Fibroblast of lung (primary cell): ENCODE measurements at regions not wholly inside any gene's neighbourhood (a gene's known extent, or its start where the extent isn't known, plus 50 kb on each side); places are given as distances from the start of the nearest gene placed in this dataset.
"Not testable (repeated sequence)": the region's sequence is repeated elsewhere in the genome, so short reads cannot be mapped to it uniquely, and the experiment has no call there.

Experiments
- DNase-seq, 2 donors: peaks; one replicate each; pipeline versions ENCODE4 v3.0.0 to v3.0.0-alpha.2; 2010; ENCODE audit warnings: low read depth in 2 of 2
- H2AFZ ChIP-seq: 2 replicates; pipeline ENCODE4 v1.5.1; 2012; ENCODE audit warnings: low read length, control low read depth, inconsistent platforms
- H3K27ac ChIP-seq: 2 replicates; pipeline ENCODE4 v1.5.1; 2011; ENCODE audit warnings: low read length, control low read depth; ENCODE audit not compliant: insufficient read depth
- H3K27me3 ChIP-seq: 2 replicates; pipeline ENCODE4 v1.5.1; 2011; ENCODE audit warnings: mild to moderate bottlenecking, low read length; ENCODE audit not compliant: control insufficient read depth, insufficient read depth
- H3K36me3 ChIP-seq: 2 replicates; pipeline ENCODE4 v1.5.1; 2011; ENCODE audit warnings: low read length; ENCODE audit not compliant: control insufficient read depth, insufficient read depth
- H3K4me1 ChIP-seq: 2 replicates; pipeline ENCODE4 v1.5.1; 2011; ENCODE audit warnings: low read length; ENCODE audit not compliant: control insufficient read depth, insufficient read depth; ENCODE audit errors: extremely low read depth
- H3K4me2 ChIP-seq: 2 replicates; pipeline ENCODE4 v1.5.1; 2011; ENCODE audit warnings: low read length, control low read depth; ENCODE audit not compliant: insufficient read depth; ENCODE audit errors: extremely low read depth
- H3K4me3 ChIP-seq, 4 experiments: fragments of 200-600 bp in 1 of 4; sonication (generic) in 1 of 4; replicated peaks in 1 of 4; 2 replicates each; pipeline ENCODE4 v1.5.1; 2011 to 2016; ENCODE audit warnings: low read length in 4 of 4, low read depth in 3 of 4, mild to moderate bottlenecking in 3 of 4, control low read depth in 2 of 4, inconsistent platforms in 1 of 4, mixed read lengths in 1 of 4; ENCODE audit not compliant: insufficient read depth in 1 of 4; ENCODE audit errors: control extremely low read depth in 1 of 4
- H3K79me2 ChIP-seq: 2 replicates; pipeline ENCODE4 v1.5.1; 2012; ENCODE audit warnings: mild to moderate bottlenecking, low read length, inconsistent platforms; ENCODE audit not compliant: control insufficient read depth, insufficient read depth
- H3K9ac ChIP-seq: 2 replicates; pipeline ENCODE4 v1.5.1; 2011; ENCODE audit warnings: mild to moderate bottlenecking, low read length, control low read depth; ENCODE audit not compliant: insufficient read depth
- H3K9me3 ChIP-seq: 2 replicates; pipeline ENCODE4 v1.5.1; 2012; ENCODE audit warnings: low read depth, low read length; ENCODE audit not compliant: control insufficient read depth, insufficient read depth
- H4K20me1 ChIP-seq: 2 replicates; pipeline ENCODE4 v1.5.1; 2011; ENCODE audit warnings: low read length; ENCODE audit not compliant: control insufficient read depth, insufficient read depth; ENCODE audit errors: extremely low read depth
- EZH2 ChIP-seq: IDR thresholded peaks from 2 replicates; pipeline ENCODE4 v1.5.1; 2012; ENCODE audit warnings: low read length, control low read depth, mild to moderate bottlenecking; ENCODE audit errors: missing control alignments
- TF ChIP-seq, protein P1 (sequence below), 2 donors: IDR thresholded peaks in 1 of 2; conservative IDR thresholded peaks in 1 of 2; 1 replicate in 1 of 2; 2 replicates in 1 of 2; pipeline ENCODE4 v1.5.1; 2011 to 2012; ENCODE audit warnings: low read length in 2 of 2, control low read depth in 1 of 2, inconsistent platforms in 1 of 2, low read depth in 1 of 2, mild to moderate bottlenecking in 1 of 2

DNA sequence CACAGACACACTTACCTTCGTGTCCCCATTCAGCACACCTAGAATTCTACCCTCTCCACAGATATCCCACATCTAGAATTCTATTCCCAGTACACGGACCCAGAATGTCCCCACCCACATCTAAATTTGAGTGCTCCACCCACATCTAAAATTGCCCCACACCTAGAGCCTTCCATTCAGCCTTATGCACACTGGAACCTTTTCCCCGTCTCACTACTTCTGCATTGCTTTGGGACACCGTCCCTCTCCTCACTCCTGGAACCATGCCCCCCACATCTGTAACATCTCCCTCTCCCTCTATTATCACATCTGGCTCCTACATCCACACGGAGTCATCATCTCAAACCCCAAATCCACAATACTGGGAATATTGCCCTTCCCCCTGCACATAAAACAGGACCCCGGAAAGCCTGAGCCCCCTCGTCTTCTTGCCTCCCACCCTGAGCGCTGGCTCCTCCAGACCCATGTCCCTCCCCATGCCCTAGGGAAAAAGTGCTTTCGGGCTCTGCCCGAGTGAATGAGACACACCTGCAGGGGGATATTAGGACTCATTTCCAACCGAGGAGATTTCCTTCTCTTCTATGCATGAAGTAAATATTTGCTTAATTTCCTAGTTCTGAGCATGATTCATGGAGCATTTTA, 125.8 kb upstream of the UNC5B start:
- H3K4me3 ChIP-seq = no peak overlapping the region
- H3K27me3 ChIP-seq = no peaks in the 10 kb centered on the region
- no peak for TF ChIP-seq EZH2
- no peaks in the 10 kb centered on the region for H3K36me3 ChIP-seq
- no peaks in the 10 kb centered on the region for H3K9me3 ChIP-seq
- no peak for DNase-seq
- no peak overlapping the region for H3K9ac ChIP-seq
- H3K4me1 ChIP-seq = no peaks in the 10 kb centered on the region
- H4K20me1 ChIP-seq = no peaks in the 10 kb centered on the region
- no peak overlapping the region for H3K4me2 ChIP-seq
- no peaks in the 10 kb centered on the region for H3K79me2 ChIP-seq
- no peak overlapping the region for H2AFZ ChIP-seq
- H3K27ac ChIP-seq = no peak overlapping the region

DNA sequence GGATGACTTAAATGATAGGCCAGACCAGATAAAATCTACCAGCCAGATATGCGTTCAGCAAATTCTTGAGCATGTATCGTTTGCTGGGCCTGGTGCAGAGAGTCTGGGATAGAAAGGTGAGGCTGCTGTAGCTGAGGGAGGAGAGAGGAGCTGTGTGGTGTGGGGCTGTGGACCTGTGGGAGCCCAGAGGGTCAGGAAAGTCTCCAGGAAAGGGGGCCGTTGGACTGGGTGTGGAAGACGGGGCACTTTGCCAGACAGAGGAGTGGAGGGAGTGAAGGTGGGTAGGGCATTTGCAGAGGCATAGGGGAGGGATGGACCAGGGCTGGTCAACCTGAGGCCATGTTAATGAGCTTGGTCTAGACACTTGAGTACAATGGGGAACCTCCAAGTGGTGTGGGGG, 124.7 kb upstream of the UNC5B start:
- no peak overlapping the region for H3K27ac ChIP-seq
- no peaks in the 10 kb centered on the region for H3K27me3 ChIP-seq
- H3K36me3 ChIP-seq = no peaks in the 10 kb centered on the region

DNA sequence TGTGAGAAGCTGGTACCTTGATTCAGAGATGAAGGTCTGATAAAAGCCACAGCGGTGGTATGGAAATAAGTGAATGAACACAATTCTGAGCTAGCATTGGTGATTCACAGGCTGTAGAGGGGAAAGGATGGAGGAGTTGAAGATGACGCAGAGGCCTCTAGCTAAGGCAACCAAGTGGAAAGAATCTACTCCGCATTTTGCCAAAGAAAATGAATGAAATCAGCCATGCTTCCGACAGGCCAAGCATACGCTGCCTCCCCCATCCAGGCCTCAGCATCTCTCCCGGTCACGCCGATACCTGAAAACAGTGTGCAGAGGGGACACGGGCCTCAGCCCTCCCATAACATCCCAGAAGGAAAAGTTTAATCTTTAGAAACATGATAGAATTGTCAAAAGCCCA, 124.3 kb upstream of the UNC5B start:
- peak in 1 of 2 donors; percentile 86 for DNase-seq
- Histone ChIP-seq H3K4me2 (no peak overlapping the region), H3K9ac (no peak overlapping the region)

More for the DNA sequence above, 124.7 kb upstream of the UNC5B start:
- no peak overlapping the region for H3K4me3 ChIP-seq
- no peak overlapping the region for H3K9ac ChIP-seq
- H3K4me1 ChIP-seq = no peaks in the 10 kb centered on the region
- DNase-seq = no peak
- H2AFZ ChIP-seq = no peak overlapping the region
- H3K79me2 ChIP-seq = no peaks in the 10 kb centered on the region
- no peaks in the 10 kb centered on the region for H4K20me1 ChIP-seq
- H3K4me2 ChIP-seq = no peak overlapping the region
- TF ChIP-seq, protein P1, sequence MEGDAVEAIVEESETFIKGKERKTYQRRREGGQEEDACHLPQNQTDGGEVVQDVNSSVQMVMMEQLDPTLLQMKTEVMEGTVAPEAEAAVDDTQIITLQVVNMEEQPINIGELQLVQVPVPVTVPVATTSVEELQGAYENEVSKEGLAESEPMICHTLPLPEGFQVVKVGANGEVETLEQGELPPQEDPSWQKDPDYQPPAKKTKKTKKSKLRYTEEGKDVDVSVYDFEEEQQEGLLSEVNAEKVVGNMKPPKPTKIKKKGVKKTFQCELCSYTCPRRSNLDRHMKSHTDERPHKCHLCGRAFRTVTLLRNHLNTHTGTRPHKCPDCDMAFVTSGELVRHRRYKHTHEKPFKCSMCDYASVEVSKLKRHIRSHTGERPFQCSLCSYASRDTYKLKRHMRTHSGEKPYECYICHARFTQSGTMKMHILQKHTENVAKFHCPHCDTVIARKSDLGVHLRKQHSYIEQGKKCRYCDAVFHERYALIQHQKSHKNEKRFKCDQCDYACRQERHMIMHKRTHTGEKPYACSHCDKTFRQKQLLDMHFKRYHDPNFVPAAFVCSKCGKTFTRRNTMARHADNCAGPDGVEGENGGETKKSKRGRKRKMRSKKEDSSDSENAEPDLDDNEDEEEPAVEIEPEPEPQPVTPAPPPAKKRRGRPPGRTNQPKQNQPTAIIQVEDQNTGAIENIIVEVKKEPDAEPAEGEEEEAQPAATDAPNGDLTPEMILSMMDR (conservative IDR thresholded peaks at IDR 0.05 in 1 of 2, IDR thresholded peaks at IDR 0.05 in 1 of 2; ENCODE audit: low read depth in 1 of 2, low read length in 2 of 2) = no peak
- no peak for TF ChIP-seq EZH2
- no peaks in the 10 kb centered on the region for H3K9me3 ChIP-seq

GRCh38 chr10:71088578-71088977, 123.8 kb upstream of the UNC5B start:
- not testable (repeated sequence) for H4K20me1 ChIP-seq, H3K27me3 ChIP-seq, H3K9me3 ChIP-seq, H3K9ac ChIP-seq, H2AFZ ChIP-seq, H3K36me3 ChIP-seq, H3K4me2 ChIP-seq, H3K4me3 ChIP-seq, H3K27ac ChIP-seq, H3K4me1 ChIP-seq, H3K79me2 ChIP-seq
- peak in 1 of 2 donors; percentile 20 for DNase-seq

More for the DNA sequence above, 124.3 kb upstream of the UNC5B start:
- H3K27me3 ChIP-seq = no peaks in the 10 kb centered on the region
- no peaks in the 10 kb centered on the region for H3K79me2 ChIP-seq
- H3K4me3 ChIP-seq = no peak overlapping the region
- no peak overlapping the region for H3K27ac ChIP-seq
- no peaks in the 10 kb centered on the region for H4K20me1 ChIP-seq
- H3K36me3 ChIP-seq = no peaks in the 10 kb centered on the region
- no peaks in the 10 kb centered on the region for H3K9me3 ChIP-seq
- no peak overlapping the region for H2AFZ ChIP-seq
- TF ChIP-seq, protein P1 (conservative IDR thresholded peaks at IDR 0.05 in 1 of 2, IDR thresholded peaks at IDR 0.05 in 1 of 2; ENCODE audit: low read depth in 1 of 2, low read length in 2 of 2) = no peak
- no peak for TF ChIP-seq EZH2
- H3K4me1 ChIP-seq = no peaks in the 10 kb centered on the region
